Stimulated activated CD8-positive, alpha-beta memory T cell treated with anti-CD3 and anti-CD28 coated beads, Interleukin-4, amount 100 ng/mL, for 48 hours (primary cell): ENCODE measurements at regions not wholly inside any gene's neighbourhood (a gene's known extent, or its start where the extent isn't known, plus 50 kb on each side); places are given as distances from the start of the nearest gene placed in this dataset.
"Not testable (repeated sequence)": the region's sequence is repeated elsewhere in the genome, so short reads cannot be mapped to it uniquely, and the experiment has no call there.

Experiments
- DNase-seq: peaks from one replicate; pipeline ENCODE4 v3.0.0-alpha.2; 2020

GRCh38 chr4:111045992-111046391 is 423.1 kb upstream of the PITX2 start:
- no peak for DNase-seq

GRCh38 chr4:111046811-111047210 is 423.9 kb upstream of the PITX2 start:
- no peak for DNase-seq

GRCh38 chr4:111048316-111048715 is 425.4 kb upstream of the PITX2 start:
- no peak for DNase-seq

GRCh38 chr4:111064342-111064993 is 441.6 kb upstream of the PITX2 start:
- DNase-seq, result no peak

- no peak for DNase-seq
Measured at GRCh38 chr4:111066001-111066400, 443.1 kb upstream of the PITX2 start.

GRCh38 chr4:111066447-111066846 is 443.6 kb upstream of the PITX2 start:
- DNase-seq, result no peak

- DNase-seq, result no peak
Measured at GRCh38 chr4:111066887-111067286, 444.0 kb upstream of the PITX2 start.

- DNase-seq, result no peak
Measured at GRCh38 chr4:111068883-111069282, 446.0 kb upstream of the PITX2 start.

- DNase-seq, result no peak
Measured at GRCh38 chr4:111070390-111070789, 447.5 kb upstream of the PITX2 start.

- no peak for DNase-seq
Measured at GRCh38 chr4:111074523-111075114, 451.7 kb upstream of the PITX2 start.

- DNase-seq, result not testable (repeated sequence)
Measured at GRCh38 chr4:111076299-111076698, 453.4 kb upstream of the PITX2 start.

- no peak for DNase-seq
Measured at GRCh38 chr4:111108153-111108552, 485.3 kb upstream of the PITX2 start.

GRCh38 chr4:111113591-111113990 is 490.7 kb upstream of the PITX2 start:
- no peak for DNase-seq

GRCh38 chr4:111115881-111116280 is 493.0 kb upstream of the PITX2 start:
- DNase-seq, result no peak

GRCh38 chr4:111120191-111120590 is 497.3 kb upstream of the PITX2 start:
- DNase-seq, result no peak

GRCh38 chr4:111126340-111126739 is 503.5 kb upstream of the PITX2 start:
- DNase-seq, result no peak

- DNase-seq, result no peak
Measured at GRCh38 chr4:111127841-111128240, 505.0 kb upstream of the PITX2 start.

- no peak for DNase-seq
Measured at GRCh38 chr4:111128327-111128726, 505.4 kb upstream of the PITX2 start.

- DNase-seq, result no peak
Measured at GRCh38 chr4:111136438-111136837, 513.6 kb upstream of the PITX2 start.

GRCh38 chr4:111136967-111137366 is 514.1 kb upstream of the PITX2 start:
- no peak for DNase-seq

GRCh38 chr4:111143510-111143909 is 520.6 kb upstream of the PITX2 start:
- no peak for DNase-seq

GRCh38 chr4:111154934-111155333 is 532.1 kb upstream of the PITX2 start:
- no peak for DNase-seq

- not testable (repeated sequence) for DNase-seq
Measured at GRCh38 chr4:111164556-111164955, 541.7 kb upstream of the PITX2 start.

GRCh38 chr4:111174331-111174730 is 551.5 kb upstream of the PITX2 start:
- no peak for DNase-seq

- no peak for DNase-seq
Measured at GRCh38 chr4:111178231-111178630, 555.4 kb upstream of the PITX2 start.
